GM23338 (cell line): ENCODE measurements at regions not wholly inside any gene's neighbourhood (a gene's known extent, or its start where the extent isn't known, plus 50 kb on each side); places are given as distances from the start of the nearest gene placed in this dataset.

Source experiments
- ATAC-seq: fragments of 200-7000 bp; cut with Tn5 transposase; 3 replicates; pipeline ENCODE4 v1.9.1; 2020
- DNase-seq: peaks from one replicate; pipeline ENCODE4 v3.0.0-alpha.2; 2015; ENCODE audit warnings: low spot score
- H2AFZ ChIP-seq: fragments of 200-600 bp; sonication (generic); 2 replicates; pipeline ENCODE4 v1.8.0; 2016; ENCODE audit warnings: antibody characterized with exemption, mild to moderate bottlenecking, moderate library complexity
- H3F3A ChIP-seq: fragments of 200-600 bp; sonication (generic); replicated peaks from 2 replicates; pipeline ENCODE4 v1.8.0; 2017; ENCODE audit warnings: antibody characterized with exemption, mixed run types, low read depth
- H3K27ac ChIP-seq: fragments of 200-600 bp; sonication (generic); 2 replicates; pipeline ENCODE4 v1.6.1; 2016; ENCODE audit warnings: low read depth
- H3K27me3 ChIP-seq: fragments of 200-600 bp; sonication (generic); 2 replicates; pipeline ENCODE4 v1.8.0; 2016; ENCODE audit warnings: mild to moderate bottlenecking, mixed run types, moderate library complexity; ENCODE audit not compliant: insufficient read depth
- H3K36me3 ChIP-seq: fragments of 200-600 bp; sonication (generic); 2 replicates; pipeline ENCODE4 v1.8.0; 2016; ENCODE audit warnings: mild to moderate bottlenecking; ENCODE audit not compliant: insufficient read depth
- H3K4me1 ChIP-seq: fragments of 200-600 bp; sonication (generic); 2 replicates; pipeline ENCODE4 v1.8.0; 2016; ENCODE audit warnings: mild to moderate bottlenecking, moderate library complexity; ENCODE audit not compliant: insufficient read depth
- H3K4me2 ChIP-seq: fragments of 200-600 bp; sonication (generic); 2 replicates; pipeline ENCODE4 v1.7.1; 2017; ENCODE audit warnings: mixed run types
- H3K4me3 ChIP-seq: fragments of 200-600 bp; sonication (generic); 2 replicates; pipeline ENCODE4 v1.6.1; 2016; ENCODE audit warnings: mixed run types
- H3K79me2 ChIP-seq: fragments of 200-600 bp; sonication (generic); replicated peaks from 2 replicates; pipeline ENCODE4 v1.8.0; 2017; ENCODE audit warnings: mild to moderate bottlenecking; ENCODE audit not compliant: insufficient read depth
- H3K9me2 ChIP-seq: fragments of 200-600 bp; sonication (generic); 2 replicates; pipeline ENCODE4 v1.8.0; 2017; ENCODE audit not compliant: insufficient read depth
- H4K20me1 ChIP-seq: fragments of 200-600 bp; sonication (generic); replicated peaks from 2 replicates; pipeline ENCODE4 v1.8.0; 2017; ENCODE audit warnings: mild to moderate bottlenecking; ENCODE audit not compliant: insufficient read depth
- H3K27ac Mint-ChIP-seq: 2 replicates; pipeline ENCODE4 v1.8.0; 2020; ENCODE audit warnings: inconsistent platforms, mild to moderate bottlenecking, moderate library complexity, mixed read lengths
- H3K27me3 Mint-ChIP-seq: 3 replicates; pipeline ENCODE4 v1.8.0; 2022; ENCODE audit warnings: low read depth, mild to moderate bottlenecking, moderate library complexity, mixed read lengths, inconsistent platforms; ENCODE audit not compliant: insufficient read depth, poor library complexity
- H3K36me3 Mint-ChIP-seq: 3 replicates; pipeline ENCODE4 v1.8.0; 2021; ENCODE audit warnings: low read depth, mild to moderate bottlenecking, inconsistent platforms, moderate library complexity, mixed read lengths
- H3K4me1 Mint-ChIP-seq: 3 replicates; pipeline ENCODE4 v1.8.0; 2020; ENCODE audit warnings: mild to moderate bottlenecking, inconsistent platforms, mixed read lengths
- H3K4me3 Mint-ChIP-seq: 3 replicates; pipeline ENCODE4 v1.8.0; 2021; ENCODE audit warnings: moderate library complexity, mild to moderate bottlenecking, inconsistent platforms, mixed read lengths
- H3K9me3 Mint-ChIP-seq: 3 replicates; pipeline ENCODE4 v1.8.0; 2020; ENCODE audit warnings: moderate library complexity, mild to moderate bottlenecking, inconsistent platforms, mixed read lengths
- CREB1 ChIP-seq: fragments of 250-450 bp; sonication (Bioruptor Pico); IDR thresholded peaks from 2 replicates; pipeline ENCODE4 v1.5.0; 2020; ENCODE audit warnings: low read depth, mild to moderate bottlenecking, moderate library complexity
- CTCF ChIP-seq, 2 experiments: fragments of 200-600 bp in 1 of 2; sonication (generic) in 1 of 2; conservative IDR thresholded peaks; 2 replicates each; pipeline versions ENCODE4 v1.5.1 to v1.6.1; 2016 to 2017; ENCODE audit warnings: antibody characterized with exemption in 2 of 2, low read depth in 2 of 2, mild to moderate bottlenecking in 2 of 2, moderate library complexity in 1 of 2
- ETS1 ChIP-seq: IDR thresholded peaks from 2 replicates; pipeline ENCODE4 v1.6.1; 2016; ENCODE audit warnings: antibody characterized with exemption
- EZH2 ChIP-seq: fragments of 200-600 bp; sonication (generic); IDR thresholded peaks from one replicate; pipeline ENCODE4 v1.8.0; 2017; ENCODE audit warnings: antibody characterized with exemption, mild to moderate bottlenecking, low read depth; ENCODE audit not compliant: unreplicated experiment
- EZH2phosphoT487 ChIP-seq: fragments of 200-600 bp; sonication (generic); IDR thresholded peaks from one replicate; pipeline ENCODE4 v1.8.1; 2018; ENCODE audit warnings: antibody characterized with exemption; ENCODE audit not compliant: unreplicated experiment
- JUNB ChIP-seq: IDR thresholded peaks from one replicate; pipeline ENCODE4 v1.6.1; 2016; ENCODE audit warnings: antibody characterized with exemption; ENCODE audit not compliant: unreplicated experiment
- NANOG ChIP-seq: IDR thresholded peaks from 2 replicates; pipeline ENCODE4 v1.6.1; 2016; ENCODE audit warnings: antibody characterized with exemption, borderline replicate concordance
- POLR2AphosphoS5 ChIP-seq: IDR thresholded peaks from 2 replicates; pipeline ENCODE4 v1.6.1; 2016; ENCODE audit warnings: antibody characterized with exemption, low read depth
- REST ChIP-seq: IDR thresholded peaks from one replicate; pipeline ENCODE4 v1.6.1; 2018; ENCODE audit warnings: antibody characterized with exemption; ENCODE audit not compliant: unreplicated experiment
- STAT1 ChIP-seq: IDR thresholded peaks from one replicate; pipeline ENCODE4 v1.6.1; 2016; ENCODE audit warnings: antibody characterized with exemption; ENCODE audit not compliant: unreplicated experiment
- ZNF114 ChIP-seq: fragments of 250-450 bp; sonication (Bioruptor Pico); IDR thresholded peaks from 2 replicates; pipeline ENCODE4 v1.5.0; 2020; ENCODE audit warnings: mild to moderate bottlenecking, moderate library complexity
- ZNF331 ChIP-seq: fragments of 250-450 bp; sonication (Bioruptor Pico); IDR thresholded peaks from 2 replicates; pipeline ENCODE4 v1.5.0; 2020; ENCODE audit warnings: low read depth, mild to moderate bottlenecking, moderate library complexity
- ZNF462 ChIP-seq: fragments of 250-450 bp; sonication (Bioruptor Pico); IDR thresholded peaks from 2 replicates; pipeline ENCODE4 v1.5.0; 2020; ENCODE audit warnings: mild to moderate bottlenecking, moderate library complexity

- H3K4me1 Mint-ChIP-seq = peaks cover 19% of the 10 kb centered on the region
- H3K4me3 Mint-ChIP-seq = no peak overlapping the region
- Histone ChIP-seq H3K79me2 (no peaks in the 10 kb centered on the region), H3K27me3 (no peaks in the 10 kb centered on the region), H4K20me1 (no peaks in the 10 kb centered on the region), H3F3A (no peaks in the 10 kb centered on the region), H3K36me3 (no peaks in the 10 kb centered on the region), H3K4me2 (no peak overlapping the region), H3K4me3 (no peak overlapping the region), H3K27ac (no peak overlapping the region), H3K9me2 (peaks cover 15% of the 10 kb centered on the region), H2AFZ (no peak overlapping the region), H3K4me1 (0 out of 2 replicates have a peak, but pooled peaks cover 7% of the 10 kb centered on the region)
- DNase-seq (no peak), ATAC-seq (no peak)
- H3K9me3 Mint-ChIP-seq = no peaks in the 10 kb centered on the region; the same call in 1 of the 3 replicates
- no peaks in the 10 kb centered on the region; the same call in 2 of the 3 replicates for H3K36me3 Mint-ChIP-seq
- H3K27ac Mint-ChIP-seq = no peak overlapping the region
- no peak for TF ChIP-seq CTCF (conservative IDR thresholded peaks at IDR 0.05; ENCODE audit: low read depth in 2 of 2)
- no peak for TF ChIP-seq STAT1
- no peak for TF ChIP-seq EZH2phosphoT487
- no peak for TF ChIP-seq ZNF331 (CRISPR knock-in tag)
- no peak for TF ChIP-seq JUNB
- TF ChIP-seq ZNF462 (CRISPR knock-in tag) = no peak
- no peak for TF ChIP-seq ZNF114 (CRISPR knock-in tag)
- no peak for TF ChIP-seq ETS1
- TF ChIP-seq NANOG = no peak
- TF ChIP-seq POLR2AphosphoS5 = no peak
- no peak for TF ChIP-seq CREB1 (CRISPR knock-in tag)
- no peak for TF ChIP-seq EZH2
- TF ChIP-seq REST = no peak
- H3K27me3 Mint-ChIP-seq = peaks cover 2% of the 10 kb centered on the region
Measured at GRCh38 chr12:115020091-115020490, 336.1 kb upstream of the TBX3 start.
